ENCODE measurements at regions not wholly inside any gene's neighbourhood (a gene's known extent, or its start where the extent isn't known, plus 50 kb on each side); places are given as distances from the start of the nearest gene placed in this dataset.

DNA sequence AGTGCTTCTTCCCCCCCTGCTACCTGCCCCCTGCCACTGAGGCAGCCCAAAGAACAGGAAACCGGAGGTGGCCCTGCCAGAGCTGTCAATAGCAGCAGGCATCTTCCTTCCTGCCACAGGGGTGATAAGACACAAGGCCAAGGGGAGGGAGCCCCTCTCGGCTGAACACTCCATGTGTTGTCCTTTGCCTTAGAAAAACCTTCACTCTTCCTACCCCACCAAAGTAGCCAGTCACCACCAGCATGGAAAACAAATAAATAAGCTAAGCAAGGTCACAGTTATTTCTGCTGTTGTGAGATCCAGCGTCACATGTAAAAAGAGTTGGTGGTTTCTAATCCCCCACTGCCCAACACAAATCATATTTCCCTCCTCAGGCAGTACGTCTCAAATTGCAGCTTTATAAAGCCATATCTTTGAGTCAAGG lies 104.8 kb upstream of the DPT start (continued):
- TF ChIP-seq, protein P1, sequence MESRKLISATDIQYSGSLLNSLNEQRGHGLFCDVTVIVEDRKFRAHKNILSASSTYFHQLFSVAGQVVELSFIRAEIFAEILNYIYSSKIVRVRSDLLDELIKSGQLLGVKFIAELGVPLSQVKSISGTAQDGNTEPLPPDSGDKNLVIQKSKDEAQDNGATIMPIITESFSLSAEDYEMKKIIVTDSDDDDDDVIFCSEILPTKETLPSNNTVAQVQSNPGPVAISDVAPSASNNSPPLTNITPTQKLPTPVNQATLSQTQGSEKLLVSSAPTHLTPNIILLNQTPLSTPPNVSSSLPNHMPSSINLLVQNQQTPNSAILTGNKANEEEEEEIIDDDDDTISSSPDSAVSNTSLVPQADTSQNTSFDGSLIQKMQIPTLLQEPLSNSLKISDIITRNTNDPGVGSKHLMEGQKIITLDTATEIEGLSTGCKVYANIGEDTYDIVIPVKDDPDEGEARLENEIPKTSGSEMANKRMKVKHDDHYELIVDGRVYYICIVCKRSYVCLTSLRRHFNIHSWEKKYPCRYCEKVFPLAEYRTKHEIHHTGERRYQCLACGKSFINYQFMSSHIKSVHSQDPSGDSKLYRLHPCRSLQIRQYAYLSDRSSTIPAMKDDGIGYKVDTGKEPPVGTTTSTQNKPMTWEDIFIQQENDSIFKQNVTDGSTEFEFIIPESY (CRISPR knock-in tag; IDR thresholded peaks at IDR 0.05) = no peak
- no peak for TF ChIP-seq CC2D1A (CRISPR knock-in tag; IDR thresholded peaks at IDR 0.05)
- no peak for TF ChIP-seq ZNF841 (CRISPR knock-in tag; IDR thresholded peaks at IDR 0.05; ENCODE audit: borderline replicate concordance)
- TF ChIP-seq NFATC3 (CRISPR knock-in tag; IDR thresholded peaks at IDR 0.05) = no peak
- no peak for TF ChIP-seq ZNF749 (CRISPR knock-in tag; IDR thresholded peaks at IDR 0.05; ENCODE audit: borderline replicate concordance)
- TF ChIP-seq, protein P2, sequence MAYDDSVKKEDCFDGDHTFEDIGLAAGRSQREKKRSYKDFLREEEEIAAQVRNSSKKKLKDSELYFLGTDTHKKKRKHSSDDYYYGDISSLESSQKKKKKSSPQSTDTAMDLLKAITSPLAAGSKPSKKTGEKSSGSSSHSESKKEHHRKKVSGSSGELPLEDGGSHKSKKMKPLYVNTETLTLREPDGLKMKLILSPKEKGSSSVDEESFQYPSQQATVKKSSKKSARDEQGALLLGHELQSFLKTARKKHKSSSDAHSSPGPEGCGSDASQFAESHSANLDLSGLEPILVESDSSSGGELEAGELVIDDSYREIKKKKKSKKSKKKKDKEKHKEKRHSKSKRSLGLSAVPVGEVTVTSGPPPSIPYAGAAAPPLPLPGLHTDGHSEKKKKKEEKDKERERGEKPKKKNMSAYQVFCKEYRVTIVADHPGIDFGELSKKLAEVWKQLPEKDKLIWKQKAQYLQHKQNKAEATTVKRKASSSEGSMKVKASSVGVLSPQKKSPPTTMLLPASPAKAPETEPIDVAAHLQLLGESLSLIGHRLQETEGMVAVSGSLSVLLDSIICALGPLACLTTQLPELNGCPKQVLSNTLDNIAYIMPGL (CRISPR knock-in tag; IDR thresholded peaks at IDR 0.05; ENCODE audit: borderline replicate concordance in 1 of 2, low read depth in 1 of 2) = peak; percentile 21 to 44; a peak in 1 of 4 replicates
- TF ChIP-seq, protein P3, sequence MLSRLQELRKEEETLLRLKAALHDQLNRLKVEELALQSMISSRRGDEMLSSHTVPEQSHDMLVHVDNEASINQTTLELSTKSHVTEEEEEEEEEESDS (CRISPR knock-in tag; IDR thresholded peaks at IDR 0.05; ENCODE audit: borderline replicate concordance) = no peak
- TF ChIP-seq, protein P4, sequence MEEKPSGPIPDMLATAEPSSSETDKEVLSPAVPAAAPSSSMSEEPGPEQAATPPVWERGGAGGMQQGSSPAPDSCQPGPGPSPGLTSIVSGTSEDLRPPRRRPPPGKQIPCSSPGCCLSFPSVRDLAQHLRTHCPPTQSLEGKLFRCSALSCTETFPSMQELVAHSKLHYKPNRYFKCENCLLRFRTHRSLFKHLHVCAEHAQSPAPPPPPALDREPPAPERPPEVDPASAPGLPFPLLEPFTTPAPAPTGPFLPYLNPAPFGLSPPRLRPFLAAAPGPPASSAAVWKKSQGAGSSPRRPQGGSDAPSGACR (CRISPR knock-in tag; IDR thresholded peaks at IDR 0.05) = no peak
- no peak for TF ChIP-seq CCDC6 (CRISPR knock-in tag; IDR thresholded peaks at IDR 0.05)
- TF ChIP-seq, protein P5, sequence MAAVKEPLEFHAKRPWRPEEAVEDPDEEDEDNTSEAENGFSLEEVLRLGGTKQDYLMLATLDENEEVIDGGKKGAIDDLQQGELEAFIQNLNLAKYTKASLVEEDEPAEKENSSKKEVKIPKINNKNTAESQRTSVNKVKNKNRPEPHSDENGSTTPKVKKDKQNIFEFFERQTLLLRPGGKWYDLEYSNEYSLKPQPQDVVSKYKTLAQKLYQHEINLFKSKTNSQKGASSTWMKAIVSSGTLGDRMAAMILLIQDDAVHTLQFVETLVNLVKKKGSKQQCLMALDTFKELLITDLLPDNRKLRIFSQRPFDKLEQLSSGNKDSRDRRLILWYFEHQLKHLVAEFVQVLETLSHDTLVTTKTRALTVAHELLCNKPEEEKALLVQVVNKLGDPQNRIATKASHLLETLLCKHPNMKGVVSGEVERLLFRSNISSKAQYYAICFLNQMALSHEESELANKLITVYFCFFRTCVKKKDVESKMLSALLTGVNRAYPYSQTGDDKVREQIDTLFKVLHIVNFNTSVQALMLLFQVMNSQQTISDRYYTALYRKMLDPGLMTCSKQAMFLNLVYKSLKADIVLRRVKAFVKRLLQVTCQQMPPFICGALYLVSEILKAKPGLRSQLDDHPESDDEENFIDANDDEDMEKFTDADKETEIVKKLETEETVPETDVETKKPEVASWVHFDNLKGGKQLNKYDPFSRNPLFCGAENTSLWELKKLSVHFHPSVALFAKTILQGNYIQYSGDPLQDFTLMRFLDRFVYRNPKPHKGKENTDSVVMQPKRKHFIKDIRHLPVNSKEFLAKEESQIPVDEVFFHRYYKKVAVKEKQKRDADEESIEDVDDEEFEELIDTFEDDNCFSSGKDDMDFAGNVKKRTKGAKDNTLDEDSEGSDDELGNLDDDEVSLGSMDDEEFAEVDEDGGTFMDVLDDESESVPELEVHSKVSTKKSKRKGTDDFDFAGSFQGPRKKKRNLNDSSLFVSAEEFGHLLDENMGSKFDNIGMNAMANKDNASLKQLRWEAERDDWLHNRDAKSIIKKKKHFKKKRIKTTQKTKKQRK (IDR thresholded peaks at IDR 0.05; ENCODE audit: low read length) = no peak
- no peak for TF ChIP-seq ZMAT3 (CRISPR knock-in tag; conservative IDR thresholded peaks at IDR 0.05)
- no peak for TF ChIP-seq MTF1 (CRISPR knock-in tag; IDR thresholded peaks at IDR 0.05)
- TF ChIP-seq, protein P6, sequence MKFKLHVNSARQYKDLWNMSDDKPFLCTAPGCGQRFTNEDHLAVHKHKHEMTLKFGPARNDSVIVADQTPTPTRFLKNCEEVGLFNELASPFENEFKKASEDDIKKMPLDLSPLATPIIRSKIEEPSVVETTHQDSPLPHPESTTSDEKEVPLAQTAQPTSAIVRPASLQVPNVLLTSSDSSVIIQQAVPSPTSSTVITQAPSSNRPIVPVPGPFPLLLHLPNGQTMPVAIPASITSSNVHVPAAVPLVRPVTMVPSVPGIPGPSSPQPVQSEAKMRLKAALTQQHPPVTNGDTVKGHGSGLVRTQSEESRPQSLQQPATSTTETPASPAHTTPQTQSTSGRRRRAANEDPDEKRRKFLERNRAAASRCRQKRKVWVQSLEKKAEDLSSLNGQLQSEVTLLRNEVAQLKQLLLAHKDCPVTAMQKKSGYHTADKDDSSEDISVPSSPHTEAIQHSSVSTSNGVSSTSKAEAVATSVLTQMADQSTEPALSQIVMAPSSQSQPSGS (CRISPR knock-in tag; IDR thresholded peaks at IDR 0.05) = no peak
- TF ChIP-seq, protein P7, sequence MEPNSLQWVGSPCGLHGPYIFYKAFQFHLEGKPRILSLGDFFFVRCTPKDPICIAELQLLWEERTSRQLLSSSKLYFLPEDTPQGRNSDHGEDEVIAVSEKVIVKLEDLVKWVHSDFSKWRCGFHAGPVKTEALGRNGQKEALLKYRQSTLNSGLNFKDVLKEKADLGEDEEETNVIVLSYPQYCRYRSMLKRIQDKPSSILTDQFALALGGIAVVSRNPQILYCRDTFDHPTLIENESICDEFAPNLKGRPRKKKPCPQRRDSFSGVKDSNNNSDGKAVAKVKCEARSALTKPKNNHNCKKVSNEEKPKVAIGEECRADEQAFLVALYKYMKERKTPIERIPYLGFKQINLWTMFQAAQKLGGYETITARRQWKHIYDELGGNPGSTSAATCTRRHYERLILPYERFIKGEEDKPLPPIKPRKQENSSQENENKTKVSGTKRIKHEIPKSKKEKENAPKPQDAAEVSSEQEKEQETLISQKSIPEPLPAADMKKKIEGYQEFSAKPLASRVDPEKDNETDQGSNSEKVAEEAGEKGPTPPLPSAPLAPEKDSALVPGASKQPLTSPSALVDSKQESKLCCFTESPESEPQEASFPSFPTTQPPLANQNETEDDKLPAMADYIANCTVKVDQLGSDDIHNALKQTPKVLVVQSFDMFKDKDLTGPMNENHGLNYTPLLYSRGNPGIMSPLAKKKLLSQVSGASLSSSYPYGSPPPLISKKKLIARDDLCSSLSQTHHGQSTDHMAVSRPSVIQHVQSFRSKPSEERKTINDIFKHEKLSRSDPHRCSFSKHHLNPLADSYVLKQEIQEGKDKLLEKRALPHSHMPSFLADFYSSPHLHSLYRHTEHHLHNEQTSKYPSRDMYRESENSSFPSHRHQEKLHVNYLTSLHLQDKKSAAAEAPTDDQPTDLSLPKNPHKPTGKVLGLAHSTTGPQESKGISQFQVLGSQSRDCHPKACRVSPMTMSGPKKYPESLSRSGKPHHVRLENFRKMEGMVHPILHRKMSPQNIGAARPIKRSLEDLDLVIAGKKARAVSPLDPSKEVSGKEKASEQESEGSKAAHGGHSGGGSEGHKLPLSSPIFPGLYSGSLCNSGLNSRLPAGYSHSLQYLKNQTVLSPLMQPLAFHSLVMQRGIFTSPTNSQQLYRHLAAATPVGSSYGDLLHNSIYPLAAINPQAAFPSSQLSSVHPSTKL (CRISPR knock-in tag; IDR thresholded peaks at IDR 0.05) = peak; percentile 81
- TF ChIP-seq ZNF605 (CRISPR knock-in tag; IDR thresholded peaks at IDR 0.05) = 0 out of 2 replicates have a peak, but pooled peaks have one; percentile 62
- no peak for TF ChIP-seq HES4 (CRISPR knock-in tag; IDR thresholded peaks at IDR 0.05; ENCODE audit: borderline replicate concordance)
